Neural cell (in vitro differentiated cells): ENCODE measurements at regions not wholly inside any gene's neighbourhood (a gene's known extent, or its start where the extent isn't known, plus 50 kb on each side); places are given as distances from the start of the nearest gene placed in this dataset.

ENCODE experiments used
- CTCF ChIP-seq: fragments of 450-650 bp; IDR thresholded peaks from 2 replicates; pipeline ENCODE4 v1.5.1; 2014; ENCODE audit warnings: antibody characterized with exemption, mild to moderate bottlenecking, moderate library complexity; ENCODE audit not compliant: poor library complexity, severe bottlenecking
- EZH2 ChIP-seq: fragments of 200-600, 300-800 bp; shearing (Covaris generic), sonication (generic); IDR thresholded peaks from 2 replicates; pipeline ENCODE4 v1.6.1; 2014; ENCODE audit warnings: antibody characterized with exemption, low read length, borderline replicate concordance, mild to moderate bottlenecking; ENCODE audit not compliant: insufficient read depth, poor library complexity, severe bottlenecking
- REST ChIP-seq: IDR thresholded peaks from 2 replicates; pipeline ENCODE4 v1.6.1; 2012; ENCODE audit warnings: borderline replicate concordance
- SMC3 ChIP-seq: fragments of 450-650 bp; conservative IDR thresholded peaks from 2 replicates; pipeline ENCODE4 v1.6.1; 2014; ENCODE audit warnings: antibody characterized with exemption, mild to moderate bottlenecking, moderate library complexity; ENCODE audit not compliant: poor library complexity
- TAF1 ChIP-seq: IDR thresholded peaks from 2 replicates; pipeline ENCODE4 v1.6.1; 2012; ENCODE audit warnings: low read depth

GRCh38 chr1:192011525-192011924, 146.7 kb upstream of the RGS18 start:
- TF ChIP-seq EZH2 (no peak), CTCF (no peak), REST (no peak), SMC3 (no peak), TAF1 (no peak)
